Osteocyte (in vitro differentiated cells): ENCODE measurements at regions not wholly inside any gene's neighbourhood (a gene's known extent, or its start where the extent isn't known, plus 50 kb on each side); places are given as distances from the start of the nearest gene placed in this dataset.

Experiments used
- DNase-seq: peaks from one replicate; pipeline ENCODE4 v3.0.0; 2021; ENCODE audit warnings: mixed read lengths; ENCODE audit not compliant: unreplicated experiment; ENCODE audit errors: extremely low spot score
- H3K27ac Mint-ChIP-seq: one replicate; pipeline ENCODE4 v1.8.0; 2021; ENCODE audit warnings: mild to moderate bottlenecking, mixed read lengths; ENCODE audit not compliant: unreplicated experiment
- H3K27me3 Mint-ChIP-seq: one replicate; pipeline ENCODE4 v1.8.0; 2021; ENCODE audit warnings: mixed read lengths; ENCODE audit not compliant: unreplicated experiment
- H3K36me3 Mint-ChIP-seq: one replicate; pipeline ENCODE4 v1.8.0; 2021; ENCODE audit warnings: mixed read lengths; ENCODE audit not compliant: unreplicated experiment
- H3K4me1 Mint-ChIP-seq: one replicate; pipeline ENCODE4 v1.8.0; 2021; ENCODE audit warnings: mixed read lengths; ENCODE audit not compliant: unreplicated experiment
- H3K4me3 Mint-ChIP-seq: one replicate; pipeline ENCODE4 v1.8.0; 2021; ENCODE audit warnings: mild to moderate bottlenecking, moderate library complexity, mixed read lengths; ENCODE audit not compliant: unreplicated experiment
- H3K9me3 Mint-ChIP-seq: one replicate; pipeline ENCODE4 v1.8.0; 2021; ENCODE audit warnings: mixed read lengths; ENCODE audit not compliant: unreplicated experiment
- CTCF ChIP-seq: fragments of 200-600 bp; sonication (generic); IDR thresholded peaks from 2 replicates; pipeline ENCODE4 v1.5.0; 2021; ENCODE audit warnings: antibody characterized with exemption, mild to moderate bottlenecking, moderate library complexity

- Mint-ChIP-seq H3K27ac (no peak overlapping the region), H3K4me3 (no peak overlapping the region), H3K9me3 (peaks cover under 1% of the 10 kb centered on the region), H3K27me3 (no peaks in the 10 kb centered on the region), H3K36me3 (no peaks in the 10 kb centered on the region), H3K4me1 (peaks cover 16% of the 10 kb centered on the region)
- no peak for TF ChIP-seq CTCF
- DNase-seq: no peak
Measured at GRCh38 chr6:12555781-12556180, 160.8 kb upstream of the PHACTR1 start.

GRCh38 chr6:12557765-12558164 is 158.8 kb upstream of the PHACTR1 start:
- no peak for DNase-seq
- Mint-ChIP-seq H3K9me3 (peaks cover 14% of the 10 kb centered on the region), H3K27me3 (no peaks in the 10 kb centered on the region), H3K36me3 (no peaks in the 10 kb centered on the region), H3K4me3 (no peak overlapping the region), H3K4me1 (peaks cover 16% of the 10 kb centered on the region), H3K27ac (no peak overlapping the region)
- TF ChIP-seq CTCF: no peak

- no peak for DNase-seq
- Mint-ChIP-seq H3K36me3 (peaks cover 6% of the 10 kb centered on the region), H3K4me1 (peaks cover 16% of the 10 kb centered on the region), H3K4me3 (no peak overlapping the region), H3K9me3 (peaks cover 38% of the 10 kb centered on the region), H3K27me3 (no peaks in the 10 kb centered on the region), H3K27ac (no peak overlapping the region)
- no peak for TF ChIP-seq CTCF
Measured at GRCh38 chr6:12560315-12560714, 156.3 kb upstream of the PHACTR1 start.

- H3K27ac Mint-ChIP-seq: no peak overlapping the region
- H3K27me3 Mint-ChIP-seq: no peaks in the 10 kb centered on the region
- no peak overlapping the region for H3K4me3 Mint-ChIP-seq
- peaks cover 6% of the 10 kb centered on the region for H3K36me3 Mint-ChIP-seq
- no peak for TF ChIP-seq CTCF
- no peak for DNase-seq
- peaks cover 13% of the 10 kb centered on the region for H3K4me1 Mint-ChIP-seq
- peaks cover 29% of the 10 kb centered on the region for H3K9me3 Mint-ChIP-seq
Measured at GRCh38 chr6:12566618-12567123, 149.9 kb upstream of the PHACTR1 start.

GRCh38 chr6:12567682-12568081 is 148.9 kb upstream of the PHACTR1 start:
- H3K36me3 Mint-ChIP-seq: peaks cover 6% of the 10 kb centered on the region
- H3K9me3 Mint-ChIP-seq: peaks cover 25% of the 10 kb centered on the region
- H3K27me3 Mint-ChIP-seq: no peaks in the 10 kb centered on the region
- H3K27ac Mint-ChIP-seq: no peak overlapping the region
- H3K4me3 Mint-ChIP-seq: no peak overlapping the region
- peaks cover 13% of the 10 kb centered on the region for H3K4me1 Mint-ChIP-seq
- no peak for DNase-seq
- TF ChIP-seq CTCF: no peak
